Esophagus muscularis mucosa (tissue), 4 donors: ENCODE measurements at regions not wholly inside any gene's neighbourhood (a gene's known extent, or its start where the extent isn't known, plus 50 kb on each side); places are given as distances from the start of the nearest gene placed in this dataset.

Experiments
- DNase-seq: peaks from one replicate; pipeline ENCODE4 v3.0.0-alpha.2; 2017; ENCODE audit errors: extremely low spot score
- H3K27ac ChIP-seq, 4 donors: fragments of 200-600 bp; sonication (generic); replicated peaks in 1 of 4; 1 replicate in 3 of 4; 2 replicates in 1 of 4; pipeline ENCODE4 v1.5.1; 2016 to 2019; ENCODE audit warnings: mild to moderate bottlenecking in 1 of 4
- H3K27me3 ChIP-seq, 4 donors: fragments of 200-600 bp; sonication (generic); one replicate each; pipeline versions ENCODE4 v1.5.1 to v1.6.0; 2016 to 2019
- H3K36me3 ChIP-seq, 4 donors: fragments of 200-600 bp; sonication (generic); one replicate each; pipeline ENCODE4 v1.5.1; 2016 to 2019
- H3K4me1 ChIP-seq, 4 donors: fragments of 200-600 bp; sonication (generic); one replicate each; pipeline ENCODE4 v1.5.1; 2016 to 2019
- H3K4me3 ChIP-seq, 4 donors: fragments of 200-600 bp; sonication (generic); 1 replicate in 2 of 4; 2 replicates in 2 of 4; pipeline ENCODE4 v1.5.1; 2016 to 2019; ENCODE audit warnings: mild to moderate bottlenecking in 4 of 4, moderate library complexity in 1 of 4
- H3K9me3 ChIP-seq, 4 donors: fragments of 200-600 bp; sonication (generic); 1 replicate in 3 of 4; 2 replicates in 1 of 4; pipeline ENCODE4 v1.5.1; 2016 to 2019
- CTCF ChIP-seq, 3 experiments: fragments of 200-600 bp in 2 of 3; fragments of 450-650 bp in 1 of 3; sonication (generic) in 2 of 3; IDR thresholded peaks; one replicate each; pipeline ENCODE4 v1.5.1; 2017 to 2019; ENCODE audit warnings: antibody characterized with exemption in 3 of 3, mild to moderate bottlenecking in 2 of 3, moderate library complexity in 1 of 3
- EP300 ChIP-seq: sonication (generic); formaldehyde crosslinking; IDR thresholded peaks from one replicate; pipeline ENCODE4 v1.6.1; 2017; ENCODE audit warnings: antibody characterized with exemption
- POLR2A ChIP-seq: fragments of 450-650 bp; IDR thresholded peaks from one replicate; pipeline ENCODE4 v1.6.1; 2017; ENCODE audit warnings: antibody characterized with exemption, moderate library complexity, mild to moderate bottlenecking, low read depth
- POLR2AphosphoS5 ChIP-seq, 2 donors: sonication (generic); formaldehyde crosslinking; IDR thresholded peaks; one replicate each; pipeline ENCODE4 v1.6.1; 2017; ENCODE audit warnings: antibody characterized with exemption in 2 of 2
- WGBS: methylation state at CpG from one replicate; pipeline ENCODE4 v1.1.5; 2018; 5-methylcytosine and 5-hydroxymethylcytosine counted together
- intact Hi-C: fragments of 100-400 bp; cut with DNase I; formaldehyde crosslinking; loops from one replicate; pipeline ENCODE4 v1.15.1; 2023

- H3K9me3 ChIP-seq = no peaks in the 10 kb centered on the region
- no peaks in the 10 kb centered on the region for H3K36me3 ChIP-seq
- peak; percentile 72 for DNase-seq
- H3K4me3 ChIP-seq = no peak overlapping the region
- H3K27ac ChIP-seq = no peak overlapping the region
- WGBS = 80% methylated on average over 8 of the region's 8 CpGs
- intact Hi-C loops = no loop called here
- peaks cover 0 to 16% (median 0%) of the 10 kb centered on the region in 4 donors for H3K27me3 ChIP-seq
- TF ChIP-seq EP300 = no peak
- TF ChIP-seq POLR2AphosphoS5 (IDR thresholded peaks at IDR 0.05) = no peak
- TF ChIP-seq CTCF (IDR thresholded peaks at IDR 0.05) = no peak
- no peak for TF ChIP-seq POLR2A
- H3K4me1 ChIP-seq = no peaks in the 10 kb centered on the region
These were observed 980.5 kb downstream of the TMEM121 start for GRCh38 chr14:106506881-106507305.

DNA sequence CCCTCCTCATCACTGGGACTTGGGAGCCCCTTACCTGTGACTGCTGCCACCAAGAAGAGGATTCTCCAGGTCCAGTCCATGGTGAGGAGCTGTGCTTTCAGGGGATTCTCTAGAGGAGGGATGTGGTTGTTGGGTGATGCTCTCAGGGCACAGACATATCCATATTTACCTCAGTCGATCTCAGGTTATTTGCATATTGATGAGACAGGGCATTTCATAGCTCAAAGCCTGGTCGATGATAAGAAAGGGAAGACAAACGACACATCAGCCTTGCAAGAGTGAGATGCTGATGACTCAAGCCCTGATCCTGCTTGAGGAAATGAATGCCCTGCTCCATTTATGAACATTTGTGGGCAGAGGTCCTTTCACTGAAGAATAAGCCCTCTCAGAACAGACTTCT lies 981.0 kb downstream of the TMEM121 start:
- Histone ChIP-seq H3K27ac (no peak overlapping the region), H3K9me3 (no peaks in the 10 kb centered on the region), H3K27me3 (peaks cover 0 to 16% (median 0%) of the 10 kb centered on the region in 4 donors), H3K36me3 (no peaks in the 10 kb centered on the region), H3K4me3 (no peak overlapping the region), H3K4me1 (no peaks in the 10 kb centered on the region)
- intact Hi-C loops = no loop called here
- peak; percentile 68 for DNase-seq
- 70% methylated on average over 3 of the region's 3 CpGs for WGBS
- TF ChIP-seq POLR2A = no peak
- TF ChIP-seq CTCF (IDR thresholded peaks at IDR 0.05) = no peak
- TF ChIP-seq EP300 = no peak
- TF ChIP-seq POLR2AphosphoS5 (IDR thresholded peaks at IDR 0.05) = no peak

DNA sequence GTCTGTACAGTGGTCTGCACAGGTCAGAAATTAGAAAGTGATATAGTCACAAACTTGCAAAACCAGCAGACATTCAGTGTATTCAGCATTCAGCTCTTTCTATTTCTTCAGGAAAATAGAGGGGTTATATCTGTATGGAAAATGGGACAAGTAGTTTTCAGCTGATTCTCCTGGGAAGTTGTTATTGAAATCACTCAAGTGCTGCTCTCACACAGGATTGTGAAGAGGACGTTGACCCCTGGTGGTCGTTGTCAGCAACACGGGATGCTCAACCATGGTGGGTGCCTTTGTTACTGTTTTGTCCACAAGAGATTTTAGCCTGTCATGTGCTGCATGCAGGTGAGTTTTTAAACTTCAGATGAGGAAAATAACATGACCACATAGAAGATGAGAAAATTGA lies 981.8 kb downstream of the TMEM121 start:
- Histone ChIP-seq H3K27ac (no peak overlapping the region), H3K36me3 (no peaks in the 10 kb centered on the region), H3K9me3 (no peaks in the 10 kb centered on the region), H3K4me1 (no peaks in the 10 kb centered on the region), H3K4me3 (no peak overlapping the region), H3K27me3 (peaks cover 0 to 16% (median 0%) of the 10 kb centered on the region in 4 donors)
- no peak for TF ChIP-seq CTCF (IDR thresholded peaks at IDR 0.05)
- 41% methylated on average over 3 of the region's 3 CpGs for WGBS
- peak; percentile 77 for DNase-seq
- intact Hi-C loops = no loop called here

DNA sequence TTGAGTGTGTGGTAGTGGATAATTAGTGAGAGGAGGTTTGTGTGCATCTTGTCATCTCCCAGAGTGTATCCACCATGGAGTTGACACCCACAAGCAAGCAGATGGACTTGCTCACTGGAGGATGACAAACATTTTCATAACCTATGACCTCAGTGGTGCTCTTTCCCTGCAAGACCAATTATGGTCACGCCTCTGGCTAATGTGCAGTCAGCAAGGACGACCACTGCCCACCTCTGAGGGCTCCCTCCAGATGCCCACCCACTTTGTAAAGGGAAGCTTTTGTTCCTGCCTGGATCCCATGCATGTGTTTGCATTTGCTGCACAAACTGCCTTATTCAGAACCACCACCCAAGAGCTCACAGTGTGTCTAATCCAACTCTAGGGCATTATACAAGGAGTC lies 982.8 kb downstream of the TMEM121 start:
- H3K27me3 ChIP-seq = peaks cover 0 to 20% (median 0%) of the 10 kb centered on the region in 4 donors
- H3K9me3 ChIP-seq = no peaks in the 10 kb centered on the region
- no peaks in the 10 kb centered on the region for H3K36me3 ChIP-seq
- peak; percentile 72 for DNase-seq
- no peaks in the 10 kb centered on the region for H3K4me1 ChIP-seq
- TF ChIP-seq POLR2A (no peak), POLR2AphosphoS5 (IDR thresholded peaks at IDR 0.05) (no peak), EP300 (no peak), CTCF (IDR thresholded peaks at IDR 0.05) (no peak)
- 55% methylated on average over 2 of the region's 2 CpGs for WGBS
- intact Hi-C loops = no loop called here
- H3K4me3 ChIP-seq = no peak overlapping the region
- no peak overlapping the region for H3K27ac ChIP-seq

- H3K36me3 ChIP-seq = no peaks in the 10 kb centered on the region
- H3K27me3 ChIP-seq = peaks cover 0 to 22% (median 0%) of the 10 kb centered on the region in 4 donors
- DNase-seq = peak; percentile 26
- H3K4me1 ChIP-seq = no peaks in the 10 kb centered on the region
- 52% methylated on average over 3 of the region's 3 CpGs for WGBS
- H3K27ac ChIP-seq = no peak overlapping the region
- H3K9me3 ChIP-seq = no peaks in the 10 kb centered on the region
- intact Hi-C loops = no loop called here
- no peak for TF ChIP-seq POLR2AphosphoS5 (IDR thresholded peaks at IDR 0.05)
- TF ChIP-seq POLR2A = no peak
- TF ChIP-seq CTCF (IDR thresholded peaks at IDR 0.05) = no peak
- no peak for TF ChIP-seq EP300
- H3K4me3 ChIP-seq = no peak overlapping the region
These were observed 983.4 kb downstream of the TMEM121 start for GRCh38 chr14:106509807-106510206.
